CD14-positive monocyte (primary cell): ENCODE measurements at regions not wholly inside any gene's neighbourhood (a gene's known extent, or its start where the extent isn't known, plus 50 kb on each side); places are given as distances from the start of the nearest gene placed in this dataset.

Experiments used
- DNase-seq, 3 donors: peaks; one replicate each; pipeline ENCODE4 v3.0.0-alpha.2; 2011 to 2022
- H2AFZ ChIP-seq: 2 replicates; pipeline ENCODE4 v1.6.0; 2012; ENCODE audit warnings: mild to moderate bottlenecking, low read depth, low read length, inconsistent platforms; ENCODE audit not compliant: insufficient read depth, poor library complexity, severe bottlenecking
- H3K27ac ChIP-seq, 2 donors: 1 replicate in 1 of 2; 2 replicates in 1 of 2; pipeline ENCODE4 v1.5.1; 2012 to 2013; ENCODE audit warnings: low read length in 2 of 2, control low read depth in 1 of 2, inconsistent platforms in 1 of 2, low read depth in 1 of 2, mild to moderate bottlenecking in 1 of 2
- H3K27me3 ChIP-seq, 2 donors: one replicate each; pipeline versions ENCODE4 v1.6.0 to v1.6.1; 2011 to 2013; ENCODE audit warnings: low read length in 2 of 2; ENCODE audit not compliant: control insufficient read depth in 2 of 2, insufficient read depth in 2 of 2
- H3K36me3 ChIP-seq, 2 donors: replicated peaks in 1 of 2; 1 replicate in 1 of 2; 2 replicates in 1 of 2; pipeline versions ENCODE4 v1.5.1 to v1.6.1; 2012 to 2013; ENCODE audit warnings: low read length in 2 of 2, control low read depth in 1 of 2, inconsistent platforms in 1 of 2, mild to moderate bottlenecking in 1 of 2; ENCODE audit not compliant: insufficient read depth in 2 of 2, control insufficient read depth in 1 of 2
- H3K4me1 ChIP-seq, 2 donors: 1 replicate in 1 of 2; 2 replicates in 1 of 2; pipeline versions ENCODE4 v1.5.1 to v1.6.1; 2012 to 2013; ENCODE audit warnings: low read length in 2 of 2, control low read depth in 1 of 2, inconsistent platforms in 1 of 2, mild to moderate bottlenecking in 1 of 2, moderate library complexity in 1 of 2; ENCODE audit not compliant: insufficient read depth in 2 of 2, control insufficient read depth in 1 of 2
- H3K4me2 ChIP-seq: replicated peaks from 2 replicates; pipeline ENCODE3; 2012; ENCODE audit warnings: low read length, moderate library complexity, mild to moderate bottlenecking; ENCODE audit not compliant: poor library complexity, severe bottlenecking; ENCODE audit errors: extremely low read depth
- H3K4me3 ChIP-seq, 3 experiments: fragments of 200-600 bp in 1 of 3; sonication (generic) in 1 of 3; replicated peaks in 1 of 3; 1 replicate in 2 of 3; 2 replicates in 1 of 3; pipeline ENCODE4 v1.5.1; 2011 to 2013; ENCODE audit warnings: low read length in 3 of 3, mild to moderate bottlenecking in 3 of 3, control low read depth in 2 of 3, low read depth in 2 of 3, inconsistent platforms in 1 of 3, moderate library complexity in 1 of 3
- H3K79me2 ChIP-seq: 2 replicates; pipeline ENCODE4 v1.6.0; 2012; ENCODE audit warnings: mild to moderate bottlenecking, control low read depth, inconsistent platforms, low read length, moderate library complexity; ENCODE audit not compliant: insufficient read depth
- H3K9ac ChIP-seq: 2 replicates; pipeline ENCODE4 v1.6.0; 2017; ENCODE audit warnings: low read length, mild to moderate bottlenecking; ENCODE audit not compliant: insufficient read depth, poor library complexity, severe bottlenecking
- H3K9me3 ChIP-seq, 2 donors: replicated peaks in 1 of 2; 1 replicate in 1 of 2; 2 replicates in 1 of 2; pipeline versions ENCODE4 v1.5.1 to v1.6.1; 2012 to 2013; ENCODE audit warnings: low read length in 2 of 2, control low read depth in 1 of 2; ENCODE audit not compliant: control insufficient read depth in 1 of 2, insufficient read depth in 1 of 2
- H4K20me1 ChIP-seq: 2 replicates; pipeline ENCODE4 v1.6.0; 2012; ENCODE audit warnings: mild to moderate bottlenecking, low read length, control low read depth, moderate library complexity; ENCODE audit not compliant: insufficient read depth
- H3K27ac Mint-ChIP-seq, 7 donors: one replicate each; pipeline ENCODE4 v1.8.0; 2020; ENCODE audit warnings: mild to moderate bottlenecking in 7 of 7, mixed read lengths in 7 of 7, moderate library complexity in 6 of 7, inconsistent platforms in 2 of 7
- H3K27me3 Mint-ChIP-seq, 3 donors: one replicate each; pipeline ENCODE4 v1.8.0; 2021 to 2022; ENCODE audit warnings: low read depth in 3 of 3, mild to moderate bottlenecking in 3 of 3, mixed read lengths in 3 of 3, moderate library complexity in 3 of 3, inconsistent platforms in 1 of 3
- H3K36me3 Mint-ChIP-seq, 2 donors: one replicate each; pipeline ENCODE4 v1.8.0; 2020; ENCODE audit warnings: mixed read lengths in 2 of 2, inconsistent platforms in 1 of 2, mild to moderate bottlenecking in 1 of 2
- H3K4me1 Mint-ChIP-seq: one replicate; pipeline ENCODE4 v1.8.0; 2020; ENCODE audit warnings: mild to moderate bottlenecking, mixed read lengths
- H3K4me3 Mint-ChIP-seq, 2 donors: one replicate each; pipeline ENCODE4 v1.8.0; 2020; ENCODE audit warnings: mild to moderate bottlenecking in 2 of 2, mixed read lengths in 2 of 2, moderate library complexity in 1 of 2
- H3K9me3 Mint-ChIP-seq, 7 donors: one replicate each; pipeline ENCODE4 v1.8.0; 2020 to 2022; ENCODE audit warnings: mixed read lengths in 7 of 7, mild to moderate bottlenecking in 6 of 7, moderate library complexity in 6 of 7, inconsistent platforms in 2 of 7
- WGBS: methylation state at CpG from one replicate; pipeline ENCODE4 v1.1.5; 2013; ENCODE audit warnings: missing lambda C conversion rate; ENCODE audit not compliant: insufficient coverage; 5-methylcytosine and 5-hydroxymethylcytosine counted together
- intact Hi-C, 2 donors: fragments of 100-400 bp; cut with micrococcal nuclease; formaldehyde crosslinking; loops; one replicate each; pipeline versions ENCODE4 v1.15.0 to v1.15.1; 2023
- TF ChIP-seq, protein P1 (sequence below): fragments of 200-600 bp; IDR thresholded peaks from one replicate; pipeline ENCODE4 v1.8.0; 2022; ENCODE audit warnings: antibody characterized with exemption, mild to moderate bottlenecking

DNA sequence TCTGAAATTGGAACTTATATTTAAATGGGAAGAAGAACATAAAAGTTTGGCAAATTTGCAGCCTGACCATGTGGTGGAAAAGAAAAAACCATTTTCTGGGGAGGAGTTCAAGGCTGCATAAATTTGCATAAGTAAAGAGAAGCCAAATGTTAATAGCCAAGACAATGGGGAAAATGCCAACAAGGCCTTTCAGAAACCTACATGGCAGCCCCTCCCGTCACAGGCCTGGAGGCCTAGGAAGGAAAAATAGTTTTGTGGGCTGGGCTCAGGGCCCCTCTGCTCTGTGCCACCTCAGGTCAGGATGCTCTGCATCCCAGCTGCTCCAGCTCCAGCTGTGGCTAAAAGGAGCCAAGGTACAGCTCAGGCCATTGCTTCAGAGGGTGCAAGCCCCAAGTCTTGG is 67.6 kb upstream of the CCDC60 start:
- H3K9ac ChIP-seq: no peak overlapping the region
- Mint-ChIP-seq H3K4me1 (no peaks in the 10 kb centered on the region), H3K27me3 (peaks cover 0 to 3% (median 0%) of the 10 kb centered on the region in 3 donors), H3K27ac (no peak overlapping the region), H3K4me3 (no peak overlapping the region), H3K36me3 (no peaks in the 10 kb centered on the region), H3K9me3 (peaks cover 7 to 32% (median 14%) of the 10 kb centered on the region in 7 donors)
- H3K9me3 ChIP-seq: peaks cover 15 to 17% of the 10 kb centered on the region in 2 donors
- intact Hi-C loops: no loop called here
- WGBS: 100% methylated on average over 1 of the region's 1 CpG
- H3K79me2 ChIP-seq: no peaks in the 10 kb centered on the region
- H3K27me3 ChIP-seq: no peaks in the 10 kb centered on the region
- H3K4me3 ChIP-seq: no peak overlapping the region
- H3K36me3 ChIP-seq: no peaks in the 10 kb centered on the region
- H3K4me1 ChIP-seq: no peaks in the 10 kb centered on the region
- TF ChIP-seq, protein P1, sequence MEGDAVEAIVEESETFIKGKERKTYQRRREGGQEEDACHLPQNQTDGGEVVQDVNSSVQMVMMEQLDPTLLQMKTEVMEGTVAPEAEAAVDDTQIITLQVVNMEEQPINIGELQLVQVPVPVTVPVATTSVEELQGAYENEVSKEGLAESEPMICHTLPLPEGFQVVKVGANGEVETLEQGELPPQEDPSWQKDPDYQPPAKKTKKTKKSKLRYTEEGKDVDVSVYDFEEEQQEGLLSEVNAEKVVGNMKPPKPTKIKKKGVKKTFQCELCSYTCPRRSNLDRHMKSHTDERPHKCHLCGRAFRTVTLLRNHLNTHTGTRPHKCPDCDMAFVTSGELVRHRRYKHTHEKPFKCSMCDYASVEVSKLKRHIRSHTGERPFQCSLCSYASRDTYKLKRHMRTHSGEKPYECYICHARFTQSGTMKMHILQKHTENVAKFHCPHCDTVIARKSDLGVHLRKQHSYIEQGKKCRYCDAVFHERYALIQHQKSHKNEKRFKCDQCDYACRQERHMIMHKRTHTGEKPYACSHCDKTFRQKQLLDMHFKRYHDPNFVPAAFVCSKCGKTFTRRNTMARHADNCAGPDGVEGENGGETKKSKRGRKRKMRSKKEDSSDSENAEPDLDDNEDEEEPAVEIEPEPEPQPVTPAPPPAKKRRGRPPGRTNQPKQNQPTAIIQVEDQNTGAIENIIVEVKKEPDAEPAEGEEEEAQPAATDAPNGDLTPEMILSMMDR: no peak
- no peak overlapping the region for H2AFZ ChIP-seq
- no peak overlapping the region for H3K4me2 ChIP-seq
- no peaks in the 10 kb centered on the region for H4K20me1 ChIP-seq
- no peak for DNase-seq
- no peak overlapping the region for H3K27ac ChIP-seq

DNA sequence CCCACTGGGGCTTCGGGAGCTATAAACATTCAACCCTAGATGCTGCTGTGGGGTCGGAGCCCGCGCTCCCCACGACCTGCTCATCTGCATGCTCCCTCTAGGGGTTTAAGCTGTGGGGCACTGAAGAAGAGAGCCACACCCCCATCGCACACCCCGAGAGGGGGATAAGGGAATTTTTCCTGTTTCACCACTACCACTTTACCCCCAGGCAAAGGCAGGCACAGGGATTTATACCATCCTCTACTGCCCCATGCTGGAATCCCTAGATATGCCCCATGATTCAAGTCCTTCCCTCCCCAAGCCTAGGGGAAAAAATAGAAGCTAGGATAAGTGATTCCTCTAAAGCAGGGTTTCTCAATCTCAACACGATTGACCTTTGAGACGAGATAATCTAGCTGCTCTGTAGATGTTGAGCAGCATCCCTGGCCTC is 59.9 kb upstream of the CCDC60 start:
- Mint-ChIP-seq H3K36me3 (no peaks in the 10 kb centered on the region), H3K27me3 (peaks cover 0 to 3% (median 0%) of the 10 kb centered on the region in 3 donors), H3K4me3 (no peak overlapping the region), H3K9me3 (peaks cover 0 to 4% (median 0%) of the 10 kb centered on the region in 7 donors), H3K27ac (no peak overlapping the region), H3K4me1 (no peaks in the 10 kb centered on the region)
- DNase-seq: no peak
- TF ChIP-seq, protein P1: no peak
- Histone ChIP-seq H3K27me3 (no peaks in the 10 kb centered on the region), H3K4me2 (no peak overlapping the region), H3K36me3 (no peaks in the 10 kb centered on the region), H3K27ac (no peak overlapping the region), H2AFZ (no peak overlapping the region), H3K4me1 (no peaks in the 10 kb centered on the region), H3K9ac (no peak overlapping the region), H3K9me3 (peaks cover 0 to 5% of the 10 kb centered on the region in 2 donors), H4K20me1 (no peaks in the 10 kb centered on the region), H3K79me2 (no peaks in the 10 kb centered on the region), H3K4me3 (no peak overlapping the region)
- WGBS: 100% methylated on average over 3 of the region's 9 CpGs
- intact Hi-C loops: no loop called here
